H9 (cell line): ENCODE measurements at regions not wholly inside any gene's neighbourhood (a gene's known extent, or its start where the extent isn't known, plus 50 kb on each side); places are given as distances from the start of the nearest gene placed in this dataset.

Experiments
- DNase-seq: peaks from one replicate; pipeline ENCODE4 v3.0.0-alpha.2; 2017
- H2AFZ ChIP-seq: one replicate; pipeline ENCODE4 v1.6.1; 2013; ENCODE audit warnings: mild to moderate bottlenecking, low read length, control low read depth, moderate library complexity
- H2AK5ac ChIP-seq: 2 replicates; pipeline ENCODE4 v1.6.1; 2013; ENCODE audit warnings: low read length, control low read depth, mixed read lengths; ENCODE audit not compliant: insufficient read length
- H2BK120ac ChIP-seq: one replicate; pipeline ENCODE4 v1.6.1; 2013; ENCODE audit warnings: low read depth, mild to moderate bottlenecking, low read length, control low read depth, inconsistent platforms; ENCODE audit not compliant: poor library complexity, severe bottlenecking
- H2BK12ac ChIP-seq: 2 replicates; pipeline ENCODE4 v1.6.1; 2013; ENCODE audit warnings: low read length, control low read depth, mixed read lengths, low read depth; ENCODE audit not compliant: insufficient read length
- H2BK15ac ChIP-seq: 2 replicates; pipeline ENCODE4 v1.6.1; 2013; ENCODE audit warnings: low read depth, low read length, control low read depth
- H2BK20ac ChIP-seq: one replicate; pipeline ENCODE4 v1.6.1; 2013; ENCODE audit warnings: low read depth, mild to moderate bottlenecking, low read length, control low read depth, inconsistent platforms; ENCODE audit not compliant: poor library complexity, severe bottlenecking
- H2BK5ac ChIP-seq: 2 replicates; pipeline ENCODE4 v1.6.1; 2013; ENCODE audit warnings: low read length, control low read depth, mixed read lengths; ENCODE audit not compliant: insufficient read length
- H3K14ac ChIP-seq: 2 replicates; pipeline ENCODE4 v1.6.1; 2013; ENCODE audit warnings: low read length, control low read depth; ENCODE audit not compliant: insufficient read depth
- H3K18ac ChIP-seq: 2 replicates; pipeline ENCODE4 v1.6.1; 2013; ENCODE audit warnings: low read depth, mild to moderate bottlenecking, mixed read lengths, low read length, control low read depth; ENCODE audit not compliant: insufficient read length
- H3K23ac ChIP-seq: 2 replicates; pipeline ENCODE4 v1.6.1; 2013; ENCODE audit warnings: low read length, control low read depth, mixed read lengths, low read depth; ENCODE audit not compliant: insufficient read length
- H3K23me2 ChIP-seq: 2 replicates; pipeline ENCODE4 v1.6.1; 2013; ENCODE audit warnings: low read depth, mild to moderate bottlenecking, mixed read lengths, low read length, control low read depth; ENCODE audit not compliant: insufficient read length, poor library complexity, severe bottlenecking
- H3K27ac ChIP-seq: 2 replicates; pipeline ENCODE4 v1.5.1; 2013; ENCODE audit warnings: low read length, control low read depth, mixed read lengths, low read depth; ENCODE audit not compliant: insufficient read length
- H3K27me3 ChIP-seq: 2 replicates; pipeline ENCODE4 v1.6.1; 2013; ENCODE audit warnings: low read length, control low read depth, inconsistent platforms; ENCODE audit not compliant: insufficient read depth
- H3K4ac ChIP-seq: 2 replicates; pipeline ENCODE4 v1.6.1; 2013; ENCODE audit warnings: low read depth, mild to moderate bottlenecking, control low read depth, inconsistent platforms, low read length, moderate library complexity
- H3K4me1 ChIP-seq: 2 replicates; pipeline ENCODE4 v1.6.1; 2013; ENCODE audit warnings: low read length, control low read depth, inconsistent platforms; ENCODE audit not compliant: insufficient read depth
- H3K4me2 ChIP-seq: 2 replicates; pipeline ENCODE4 v1.6.1; 2013; ENCODE audit warnings: low read length, control low read depth, mixed read lengths; ENCODE audit not compliant: insufficient read length, insufficient read depth
- H3K56ac ChIP-seq: 2 replicates; pipeline ENCODE4 v1.6.1; 2013; ENCODE audit warnings: low read depth, mild to moderate bottlenecking, mixed read lengths, low read length, control low read depth; ENCODE audit not compliant: insufficient read length
- H3K79me1 ChIP-seq: 2 replicates; pipeline ENCODE4 v1.6.1; 2013; ENCODE audit warnings: low read depth, mild to moderate bottlenecking, moderate library complexity, low read length, control low read depth, inconsistent platforms; ENCODE audit not compliant: insufficient read depth, poor library complexity, severe bottlenecking
- H3K79me2 ChIP-seq: 2 replicates; pipeline ENCODE4 v1.6.1; 2013; ENCODE audit warnings: low read length, control low read depth, inconsistent platforms; ENCODE audit not compliant: insufficient read depth
- H3K9ac ChIP-seq: 2 replicates; pipeline ENCODE4 v1.6.1; 2013; ENCODE audit warnings: low read length, control low read depth, mixed read lengths; ENCODE audit not compliant: insufficient read length; ENCODE audit errors: extremely low read depth
- H3K9me3 ChIP-seq: one replicate; pipeline ENCODE4 v1.6.1; 2013; ENCODE audit warnings: low read depth, low read length, inconsistent platforms; ENCODE audit not compliant: control insufficient read depth
- H3T11ph ChIP-seq: one replicate; pipeline ENCODE4 v1.6.1; 2013; ENCODE audit warnings: mild to moderate bottlenecking, low read length, control low read depth, inconsistent platforms
- H4K20me1 ChIP-seq: one replicate; pipeline ENCODE4 v1.6.1; 2013; ENCODE audit not compliant: control insufficient read depth, insufficient read length, insufficient read depth
- H4K5ac ChIP-seq: 2 replicates; pipeline ENCODE4 v1.6.1; 2013; ENCODE audit warnings: low read depth, mild to moderate bottlenecking, mixed read lengths, low read length, control low read depth; ENCODE audit not compliant: insufficient read length
- H4K8ac ChIP-seq: replicated peaks from 2 replicates; pipeline ENCODE4 v1.6.1; 2013; ENCODE audit warnings: low read length, control low read depth, mixed read lengths, low read depth; ENCODE audit not compliant: insufficient read length
- H4K91ac ChIP-seq: 2 replicates; pipeline ENCODE4 v1.6.1; 2013; ENCODE audit warnings: low read depth, mild to moderate bottlenecking, moderate library complexity, mixed read lengths, low read length, control low read depth; ENCODE audit not compliant: insufficient read length
- H3K27ac Mint-ChIP-seq, 3 experiments: 2 replicates in 2 of 3; 3 replicates in 1 of 3; pipeline ENCODE4 v1.8.0; 2020 to 2021; ENCODE audit warnings: mixed read lengths in 3 of 3, mild to moderate bottlenecking in 1 of 3, moderate library complexity in 1 of 3
- H3K27me3 Mint-ChIP-seq: 2 replicates; pipeline ENCODE4 v1.8.0; 2021; ENCODE audit warnings: low read depth, mild to moderate bottlenecking, moderate library complexity, mixed read lengths
- H3K36me3 Mint-ChIP-seq, 3 experiments: 2 replicates in 2 of 3; 3 replicates in 1 of 3; pipeline ENCODE4 v1.8.0; 2020 to 2021; ENCODE audit warnings: low read depth in 3 of 3, mixed read lengths in 3 of 3; ENCODE audit not compliant: insufficient read depth in 1 of 3
- H3K4me1 Mint-ChIP-seq, 2 experiments: 2 replicates each; pipeline ENCODE4 v1.8.0; 2020; ENCODE audit warnings: mixed read lengths in 2 of 2
- H3K4me3 Mint-ChIP-seq, 2 experiments: 2 replicates in 1 of 2; 3 replicates in 1 of 2; pipeline ENCODE4 v1.8.0; 2020 to 2021; ENCODE audit warnings: mild to moderate bottlenecking in 2 of 2, mixed read lengths in 2 of 2, moderate library complexity in 1 of 2
- H3K9me3 Mint-ChIP-seq, 2 experiments: 2 replicates in 1 of 2; 3 replicates in 1 of 2; pipeline ENCODE4 v1.8.0; 2020; ENCODE audit warnings: mild to moderate bottlenecking in 2 of 2, mixed read lengths in 2 of 2, moderate library complexity in 1 of 2
- WGBS: extraction: QIAGEN DNeasy Blood & Tissue Kit; methylation state at CpG from one replicate; pipeline ENCODE4 v1.1.7; 2013; ENCODE audit warnings: missing lambda C conversion rate, low lambda C conversion rate, mixed read lengths; ENCODE audit not compliant: insufficient read length; ENCODE audit errors: extremely low coverage; 5-methylcytosine and 5-hydroxymethylcytosine counted together
- TF ChIP-seq, protein P1 (sequence below): fragments of 200-600 bp; sonication (generic); conservative IDR thresholded peaks from 3 replicates; pipeline ENCODE4 v1.8.0; 2021; ENCODE audit warnings: antibody characterized with exemption, mild to moderate bottlenecking

DNA sequence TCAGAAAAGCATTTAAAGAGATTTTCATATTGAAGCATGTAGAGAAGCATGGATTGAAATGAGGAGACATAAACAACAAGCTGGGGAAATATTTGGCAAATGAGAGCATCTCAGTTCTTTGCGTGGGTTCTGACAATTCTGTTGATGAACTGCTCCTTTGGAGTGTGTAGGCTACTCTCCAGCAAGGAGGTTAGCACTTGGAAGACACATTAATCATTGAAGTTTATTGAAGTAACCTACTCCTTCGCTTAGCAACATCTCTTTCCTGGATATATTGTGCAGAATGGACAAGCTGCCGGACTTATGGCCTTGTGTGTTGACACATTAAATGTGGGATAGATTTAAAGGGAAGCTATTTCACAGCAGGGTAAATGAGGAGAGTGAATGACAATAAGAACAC lies 354.5 kb upstream of the VWC2 start:
- Histone ChIP-seq H2BK15ac (no peak overlapping the region), H3K23me2 (no peaks in the 10 kb centered on the region), H4K20me1 (no peaks in the 10 kb centered on the region), H3K9me3 (no peaks in the 10 kb centered on the region), H2BK120ac (no peak overlapping the region), H3K79me1 (no peaks in the 10 kb centered on the region), H3K79me2 (no peaks in the 10 kb centered on the region), H2BK12ac (no peak overlapping the region), H4K91ac (no peak overlapping the region), H3K27ac (no peak overlapping the region), H2AK5ac (no peak overlapping the region), H3K27me3 (no peaks in the 10 kb centered on the region), H2AFZ (no peak overlapping the region), H3K4ac (no peak overlapping the region), H2BK5ac (no peak overlapping the region), H3K56ac (no peak overlapping the region), H3K4me2 (no peak overlapping the region), H3K18ac (no peak overlapping the region), H4K5ac (no peak overlapping the region), H3K23ac (no peak overlapping the region), H2BK20ac (no peak overlapping the region), H3K4me1 (no peaks in the 10 kb centered on the region), H3T11ph (no peak overlapping the region), H3K14ac (no peak overlapping the region), H3K9ac (no peak overlapping the region), H4K8ac (no peak overlapping the region)
- DNase-seq: no peak
- Mint-ChIP-seq H3K27ac (no peak overlapping the region), H3K4me3 (no peak overlapping the region), H3K27me3 (no peaks in the 10 kb centered on the region), H3K9me3 (no peaks in the 10 kb centered on the region), H3K36me3 (no peaks in the 10 kb centered on the region; a peak in 1 of 7 replicates), H3K4me1 (no peaks in the 10 kb centered on the region)
- TF ChIP-seq, protein P1, sequence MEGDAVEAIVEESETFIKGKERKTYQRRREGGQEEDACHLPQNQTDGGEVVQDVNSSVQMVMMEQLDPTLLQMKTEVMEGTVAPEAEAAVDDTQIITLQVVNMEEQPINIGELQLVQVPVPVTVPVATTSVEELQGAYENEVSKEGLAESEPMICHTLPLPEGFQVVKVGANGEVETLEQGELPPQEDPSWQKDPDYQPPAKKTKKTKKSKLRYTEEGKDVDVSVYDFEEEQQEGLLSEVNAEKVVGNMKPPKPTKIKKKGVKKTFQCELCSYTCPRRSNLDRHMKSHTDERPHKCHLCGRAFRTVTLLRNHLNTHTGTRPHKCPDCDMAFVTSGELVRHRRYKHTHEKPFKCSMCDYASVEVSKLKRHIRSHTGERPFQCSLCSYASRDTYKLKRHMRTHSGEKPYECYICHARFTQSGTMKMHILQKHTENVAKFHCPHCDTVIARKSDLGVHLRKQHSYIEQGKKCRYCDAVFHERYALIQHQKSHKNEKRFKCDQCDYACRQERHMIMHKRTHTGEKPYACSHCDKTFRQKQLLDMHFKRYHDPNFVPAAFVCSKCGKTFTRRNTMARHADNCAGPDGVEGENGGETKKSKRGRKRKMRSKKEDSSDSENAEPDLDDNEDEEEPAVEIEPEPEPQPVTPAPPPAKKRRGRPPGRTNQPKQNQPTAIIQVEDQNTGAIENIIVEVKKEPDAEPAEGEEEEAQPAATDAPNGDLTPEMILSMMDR: no peak
- WGBS: no CpG with 5 or more reads among the region's 3 CpGs
